ENCODE measurements at regions not wholly inside any gene's neighbourhood (a gene's known extent, or its start where the extent isn't known, plus 50 kb on each side); places are given as distances from the start of the nearest gene placed in this dataset.

DNA sequence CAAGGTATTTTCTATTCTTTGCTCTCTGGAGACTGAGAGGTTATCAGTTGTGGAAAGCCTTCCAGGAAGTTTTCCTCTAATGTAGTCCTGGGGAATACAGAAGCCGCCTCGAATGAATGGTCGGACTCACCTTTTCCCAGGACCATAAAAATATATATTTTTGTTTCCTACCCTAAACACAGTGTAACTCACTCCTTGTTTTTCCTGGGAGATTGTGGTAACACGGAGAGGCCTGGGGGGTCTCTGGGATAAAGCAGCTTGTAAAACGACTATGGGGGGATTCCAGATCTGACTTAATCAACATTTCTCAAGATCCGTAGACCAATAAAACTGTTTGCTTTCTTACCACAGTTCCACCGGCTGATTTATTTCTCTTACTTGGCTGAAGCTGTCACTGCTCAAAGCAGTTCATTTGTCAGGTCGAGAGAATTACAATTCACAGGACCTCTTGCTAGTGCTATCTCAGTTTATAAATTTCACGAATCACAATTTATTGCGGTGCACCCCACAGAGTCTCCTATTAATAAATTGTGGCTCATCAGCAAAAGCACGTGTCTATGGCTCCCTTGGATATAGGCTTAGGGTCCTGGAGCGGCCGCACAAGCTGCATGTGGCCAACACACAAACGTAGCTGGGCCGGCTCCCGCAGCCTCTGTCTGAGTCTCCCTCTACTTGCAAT is 176.3 kb upstream of the BMPER start:
- no peak for DNase-seq

GRCh38 chr7:33729726-33730125 is 175.6 kb upstream of the BMPER start:
- no peak for DNase-seq

- DNase-seq, result no peak
Observed at GRCh38 chr7:33730958-33731357, 174.4 kb upstream of the BMPER start.

GRCh38 chr7:33731912-33732311 is 173.4 kb upstream of the BMPER start:
- DNase-seq, result no peak

- DNase-seq, result no peak
Observed at GRCh38 chr7:33732462-33732861, 172.9 kb upstream of the BMPER start.

GRCh38 chr7:33733870-33734650 is 171.3 kb upstream of the BMPER start:
- DNase-seq, result no peak

DNA sequence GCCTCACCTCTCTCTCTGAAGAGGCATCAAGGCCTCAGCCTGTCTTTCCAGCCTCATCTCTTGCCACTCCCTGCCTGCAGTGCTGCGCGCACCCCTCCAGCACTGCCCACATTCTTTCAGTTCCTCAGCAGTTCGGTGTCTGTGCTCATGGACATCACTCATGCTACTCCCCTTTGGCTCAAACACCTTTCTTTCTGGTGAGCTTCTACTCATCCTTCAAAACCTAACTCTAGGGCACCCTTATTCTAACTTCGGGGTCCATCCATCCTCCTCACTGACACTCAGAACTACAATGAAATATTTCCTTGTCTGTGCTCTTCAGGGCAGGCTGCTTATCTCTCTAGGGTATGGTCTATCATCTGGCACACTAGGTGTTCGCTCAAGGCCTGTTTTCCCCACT is 169.9 kb upstream of the BMPER start:
- DNase-seq, result no peak

GRCh38 chr7:33736521-33737221 is 168.7 kb upstream of the BMPER start:
- DNase-seq, result no peak

DNA sequence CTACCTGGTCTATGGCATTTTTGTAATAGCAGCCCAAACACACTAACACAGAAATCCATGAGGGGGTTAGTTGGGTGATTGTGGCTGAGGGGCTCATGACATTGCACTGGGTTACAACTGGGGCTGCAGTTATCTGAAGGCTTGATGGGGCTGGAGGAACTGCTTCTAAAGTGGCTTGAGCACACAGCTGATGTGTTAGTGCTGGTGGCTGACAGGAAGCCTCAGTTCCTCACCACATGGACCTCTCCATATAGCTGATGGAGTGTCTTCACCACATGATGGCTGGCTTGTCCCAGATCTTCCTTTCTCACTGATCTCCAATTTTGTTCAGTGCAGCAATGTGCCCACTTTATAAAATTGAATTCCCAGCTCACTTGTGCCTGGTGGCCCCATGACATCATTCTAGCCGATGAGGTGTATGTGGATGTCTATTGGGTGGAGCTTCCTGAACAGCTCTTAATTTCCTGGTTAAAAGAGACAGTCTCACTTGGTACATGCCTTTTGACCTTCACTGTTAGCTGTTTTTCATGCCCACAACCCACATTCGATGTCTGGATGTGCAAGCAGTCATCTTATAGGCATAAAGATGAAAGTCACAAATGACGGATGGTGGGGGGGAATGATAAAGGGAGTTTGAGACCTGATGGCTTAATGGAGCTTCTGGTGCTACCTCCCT is 166.9 kb upstream of the BMPER start:
- no peak for DNase-seq

DNA sequence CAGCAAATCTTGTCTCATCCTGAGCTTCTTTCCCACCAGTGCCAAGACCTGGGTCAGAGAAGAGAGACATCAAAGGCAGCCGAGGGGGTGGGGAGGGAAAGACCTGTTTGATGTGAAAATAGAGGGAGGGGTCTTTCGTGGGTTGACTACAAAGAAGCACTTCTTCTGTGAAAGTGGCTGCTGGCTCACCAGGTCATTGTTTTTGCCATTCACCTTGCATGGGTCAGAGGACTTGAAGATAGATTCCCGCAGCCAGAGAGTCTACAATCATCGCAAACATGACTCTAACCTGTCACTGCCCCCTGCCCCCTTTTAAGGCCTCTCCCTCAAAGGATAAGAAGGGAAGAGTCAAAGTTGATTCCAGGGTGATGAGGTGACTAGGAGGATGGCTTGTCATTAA is 166.1 kb upstream of the BMPER start:
- DNase-seq, result no peak

DNA sequence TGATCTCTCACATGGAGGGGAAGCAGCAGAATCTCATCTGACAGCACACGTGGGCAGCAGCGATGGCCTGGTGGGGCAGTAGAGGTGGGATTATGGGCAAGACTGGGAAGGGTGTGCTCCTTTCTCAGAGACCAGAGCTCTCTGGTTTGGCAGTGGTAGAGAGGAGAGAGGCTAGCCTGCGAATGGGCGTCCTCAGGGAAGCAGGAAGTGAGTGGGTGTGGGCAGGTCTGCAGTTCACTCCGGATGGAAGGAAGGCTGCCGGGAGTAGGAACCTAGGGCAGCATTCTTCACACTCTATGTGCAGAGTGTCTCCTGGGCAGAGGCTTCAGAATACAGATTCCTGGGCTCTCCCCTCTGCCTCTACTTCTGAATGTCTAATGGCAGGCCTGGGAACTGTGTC is 162.8 kb upstream of the BMPER start:
- DNase-seq, result no peak

GRCh38 chr7:33742999-33743587 is 162.2 kb upstream of the BMPER start:
- no peak for DNase-seq

- no peak for DNase-seq
Observed at GRCh38 chr7:33743594-33743993, 161.7 kb upstream of the BMPER start.

- DNase-seq, result peak; percentile 35 to 36
Observed at GRCh38 chr7:33744293-33745075, 160.9 kb upstream of the BMPER start.

DNA sequence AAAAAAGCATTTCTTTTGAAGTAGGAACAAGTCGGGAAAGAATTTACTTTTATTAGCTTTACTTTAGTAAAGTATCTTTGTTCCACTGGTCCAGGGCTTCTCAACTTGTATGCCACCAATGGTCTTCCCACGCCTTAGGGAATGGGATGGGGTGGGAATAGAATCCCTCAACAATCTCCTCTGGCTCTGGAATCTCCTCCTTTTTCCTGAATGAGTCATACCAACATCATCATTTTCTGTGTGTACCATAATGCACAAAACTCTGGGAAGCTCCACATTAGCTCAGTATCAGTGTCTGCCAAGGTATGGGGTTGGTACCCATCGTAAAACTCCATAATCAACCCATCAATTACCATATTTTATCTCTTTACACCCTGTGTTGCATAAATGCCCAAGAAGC is 159.4 kb upstream of the BMPER start:
- no peak for DNase-seq

- DNase-seq, result no peak
Observed at GRCh38 chr7:33748793-33749192, 156.5 kb upstream of the BMPER start.

DNA sequence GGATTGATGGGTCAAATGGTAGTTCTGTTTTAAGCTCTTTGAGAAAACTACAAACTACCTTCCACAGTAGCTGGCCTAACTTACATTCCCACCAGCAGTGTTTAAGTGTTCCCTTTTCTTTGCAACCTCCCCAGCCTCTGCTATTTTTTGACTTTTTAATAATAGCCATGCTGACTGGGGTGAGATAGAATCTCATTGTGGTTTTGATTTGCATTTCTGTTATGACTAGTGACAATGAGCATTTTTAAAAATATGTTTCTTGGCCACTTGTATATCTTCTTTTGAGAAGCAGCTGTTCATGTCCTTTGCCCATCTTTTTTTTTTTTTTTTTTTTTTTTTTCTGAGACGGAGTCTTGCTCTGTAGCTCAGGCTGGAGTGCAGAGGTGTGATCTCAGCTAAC is 155.2 kb upstream of the BMPER start:
- no peak for DNase-seq

DNA sequence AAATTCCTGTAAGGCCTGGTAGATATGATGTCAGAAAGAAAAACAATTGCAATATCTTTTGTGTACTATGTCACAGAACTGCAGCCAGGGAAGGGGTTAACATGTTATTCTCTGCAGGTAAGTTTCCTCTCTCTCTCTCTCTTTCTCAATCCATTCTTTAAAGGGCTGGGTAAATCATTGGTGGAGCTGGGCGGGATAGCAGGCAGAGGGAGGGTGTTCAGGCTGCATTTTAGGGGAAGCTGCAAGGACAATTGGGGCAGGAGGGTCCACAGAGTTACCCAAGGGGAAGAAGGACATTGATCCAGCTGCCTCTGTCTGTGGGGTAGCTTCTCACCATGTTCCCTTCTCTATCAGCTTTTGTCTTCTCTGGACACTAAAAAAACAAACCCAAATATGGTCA is 153.9 kb upstream of the BMPER start:
- no peak for DNase-seq

GRCh38 chr7:33753881-33754525 is 151.3 kb upstream of the BMPER start:
- DNase-seq, result no peak

- DNase-seq, result no peak
Observed at GRCh38 chr7:33754933-33755928, 150.1 kb upstream of the BMPER start.
